NB4 (cell line): ENCODE measurements at regions not wholly inside any gene's neighbourhood (a gene's known extent, or its start where the extent isn't known, plus 50 kb on each side); places are given as distances from the start of the nearest gene placed in this dataset.
"Not testable (repeated sequence)": the region's sequence is repeated elsewhere in the genome, so short reads cannot be mapped to it uniquely, and the experiment has no call there.

Experiments used
- DNase-seq: peaks from one replicate; pipeline ENCODE4 v3.0.0; 2010; ENCODE audit warnings: low read depth
- H3K4me3 ChIP-seq: one replicate; pipeline ENCODE4 v1.5.1; 2011; ENCODE audit warnings: mild to moderate bottlenecking, low read depth, low read length, moderate library complexity
- MYC ChIP-seq: IDR thresholded peaks from 2 replicates; pipeline ENCODE4 v1.6.1; 2011; ENCODE audit warnings: low read depth, low read length
- POLR2A ChIP-seq: IDR thresholded peaks from 2 replicates; pipeline ENCODE4 v1.6.1; 2011; ENCODE audit warnings: mild to moderate bottlenecking; ENCODE audit not compliant: insufficient read length; ENCODE audit errors: extremely low read depth
- TF ChIP-seq, protein P1 (sequence below): IDR thresholded peaks from 2 replicates; pipeline ENCODE4 v1.6.1; 2011; ENCODE audit warnings: low read depth, low read length
- TF ChIP-seq, protein P2 (sequence below): IDR thresholded peaks from one replicate; pipeline ENCODE4 v1.5.1; 2012; ENCODE audit warnings: low read depth, low read length

DNA sequence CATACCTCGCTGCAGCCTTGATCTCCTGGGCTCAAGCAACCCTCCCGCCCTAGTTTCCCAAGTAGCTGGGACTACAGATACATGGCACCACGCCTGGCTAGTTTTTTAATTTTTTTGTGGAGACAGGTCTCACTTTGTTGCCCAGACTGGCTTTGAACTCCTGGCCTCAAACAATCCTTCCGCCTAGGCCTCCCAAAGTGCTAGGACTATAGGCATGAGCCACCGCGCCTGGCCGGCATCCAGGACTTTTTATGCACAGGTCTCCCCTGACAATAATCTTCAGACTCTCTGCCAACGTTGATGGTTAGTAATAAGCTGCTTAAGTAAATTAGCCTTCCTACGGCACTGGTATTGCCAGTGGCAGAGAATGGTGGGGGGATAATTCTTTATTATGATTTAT, 110.5 kb upstream of the MTHFD1L start:
- DNase-seq: no peak
- TF ChIP-seq, protein P1, sequence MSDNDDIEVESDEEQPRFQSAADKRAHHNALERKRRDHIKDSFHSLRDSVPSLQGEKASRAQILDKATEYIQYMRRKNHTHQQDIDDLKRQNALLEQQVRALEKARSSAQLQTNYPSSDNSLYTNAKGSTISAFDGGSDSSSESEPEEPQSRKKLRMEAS: no peak
- TF ChIP-seq POLR2A: no peak
- TF ChIP-seq, protein P2, sequence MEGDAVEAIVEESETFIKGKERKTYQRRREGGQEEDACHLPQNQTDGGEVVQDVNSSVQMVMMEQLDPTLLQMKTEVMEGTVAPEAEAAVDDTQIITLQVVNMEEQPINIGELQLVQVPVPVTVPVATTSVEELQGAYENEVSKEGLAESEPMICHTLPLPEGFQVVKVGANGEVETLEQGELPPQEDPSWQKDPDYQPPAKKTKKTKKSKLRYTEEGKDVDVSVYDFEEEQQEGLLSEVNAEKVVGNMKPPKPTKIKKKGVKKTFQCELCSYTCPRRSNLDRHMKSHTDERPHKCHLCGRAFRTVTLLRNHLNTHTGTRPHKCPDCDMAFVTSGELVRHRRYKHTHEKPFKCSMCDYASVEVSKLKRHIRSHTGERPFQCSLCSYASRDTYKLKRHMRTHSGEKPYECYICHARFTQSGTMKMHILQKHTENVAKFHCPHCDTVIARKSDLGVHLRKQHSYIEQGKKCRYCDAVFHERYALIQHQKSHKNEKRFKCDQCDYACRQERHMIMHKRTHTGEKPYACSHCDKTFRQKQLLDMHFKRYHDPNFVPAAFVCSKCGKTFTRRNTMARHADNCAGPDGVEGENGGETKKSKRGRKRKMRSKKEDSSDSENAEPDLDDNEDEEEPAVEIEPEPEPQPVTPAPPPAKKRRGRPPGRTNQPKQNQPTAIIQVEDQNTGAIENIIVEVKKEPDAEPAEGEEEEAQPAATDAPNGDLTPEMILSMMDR: no peak
- TF ChIP-seq MYC: no peak
- H3K4me3 ChIP-seq: no peak overlapping the region

DNA sequence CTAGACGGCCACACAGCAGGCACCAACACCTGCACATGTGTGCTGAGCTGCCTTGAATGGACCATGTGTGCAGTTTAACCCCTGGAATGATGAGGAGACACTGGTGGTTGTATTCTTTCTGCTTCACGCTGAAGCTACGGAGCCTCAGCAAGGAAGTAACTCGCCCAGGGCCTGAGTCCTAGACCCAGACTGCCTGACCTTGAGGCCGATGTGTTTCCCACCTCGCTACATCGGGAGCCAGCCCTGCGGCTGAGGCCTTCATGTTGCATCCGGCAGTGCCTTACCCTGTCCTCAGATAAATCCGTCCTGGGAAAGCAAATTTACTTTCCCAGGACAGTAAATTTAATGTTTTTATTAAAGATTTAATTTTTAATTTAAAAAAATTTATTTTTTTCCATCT, 110.0 kb upstream of the MTHFD1L start:
- TF ChIP-seq POLR2A (no peak), MYC (no peak)
- TF ChIP-seq, protein P2: no peak
- TF ChIP-seq, protein P1: no peak
- no peak for DNase-seq

DNA sequence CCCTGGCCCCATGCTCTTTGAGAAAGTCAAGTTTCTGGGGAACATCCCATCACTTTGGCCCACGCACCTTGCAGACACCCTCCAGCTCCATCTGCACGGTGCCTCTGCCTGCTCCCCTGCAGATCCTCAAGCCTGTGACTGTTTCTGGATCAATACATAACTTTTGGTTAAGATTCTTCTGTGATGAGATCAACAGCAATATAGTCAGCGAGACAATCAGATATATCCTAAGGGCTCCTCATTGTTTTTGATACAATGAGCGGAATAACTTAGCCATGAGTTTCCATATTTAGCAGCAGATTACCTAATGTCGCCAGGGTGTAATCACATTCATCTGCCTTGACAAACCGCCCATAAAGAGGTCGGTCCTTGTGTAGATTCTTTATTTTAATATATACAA, 109.3 kb upstream of the MTHFD1L start:
- no peak for DNase-seq

More for the DNA sequence above, 110.0 kb upstream of the MTHFD1L start:
- H3K4me3 ChIP-seq: no peak overlapping the region

DNA sequence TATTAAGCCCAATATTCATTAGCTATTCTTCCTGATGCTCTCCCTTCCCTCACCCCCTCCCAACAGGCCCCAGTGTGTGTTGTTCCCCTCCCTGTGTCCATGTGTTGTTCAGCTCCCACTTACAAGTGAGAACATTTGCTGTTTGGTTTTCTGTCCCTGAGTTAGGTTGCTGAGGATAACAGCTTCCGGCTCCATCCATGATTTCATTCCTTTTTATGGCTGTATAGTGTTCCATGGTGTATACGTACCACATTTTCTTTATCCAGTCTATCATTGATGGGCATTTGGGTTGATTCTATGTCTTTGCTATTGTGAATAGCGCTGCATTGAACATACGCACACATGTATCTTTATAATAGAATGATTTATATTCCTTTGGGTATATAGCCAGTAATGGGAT, 107.7 kb upstream of the MTHFD1L start:
- not testable (repeated sequence) for DNase-seq, H3K4me3 ChIP-seq

More for the DNA sequence above, 109.3 kb upstream of the MTHFD1L start:
- no peak overlapping the region for H3K4me3 ChIP-seq
- TF ChIP-seq, protein P2: no peak
- TF ChIP-seq MYC: no peak
- TF ChIP-seq, protein P1: no peak
- no peak for TF ChIP-seq POLR2A

DNA sequence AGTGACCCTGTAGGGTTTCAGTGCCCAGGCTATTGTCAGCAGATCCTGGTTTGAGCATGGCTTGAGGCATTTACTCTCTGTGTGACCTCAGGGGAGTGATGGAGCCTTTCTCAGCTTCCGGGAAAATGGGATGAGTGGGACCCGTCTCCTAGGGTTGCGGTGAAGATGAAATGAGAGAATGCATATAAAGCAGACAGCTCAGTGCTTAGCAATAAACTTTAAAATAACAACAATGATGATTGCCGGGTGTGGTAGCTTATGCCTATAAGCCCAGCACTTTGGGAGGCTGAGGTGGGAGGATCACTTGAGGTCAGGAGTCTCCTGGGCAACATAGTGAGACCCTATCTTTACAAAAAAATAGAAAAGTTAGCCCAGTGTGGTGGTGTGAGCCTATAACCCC, 106.0 kb upstream of the MTHFD1L start:
- TF ChIP-seq MYC (no peak), POLR2A (no peak)
- TF ChIP-seq, protein P2: no peak
- TF ChIP-seq, protein P1: no peak

DNA sequence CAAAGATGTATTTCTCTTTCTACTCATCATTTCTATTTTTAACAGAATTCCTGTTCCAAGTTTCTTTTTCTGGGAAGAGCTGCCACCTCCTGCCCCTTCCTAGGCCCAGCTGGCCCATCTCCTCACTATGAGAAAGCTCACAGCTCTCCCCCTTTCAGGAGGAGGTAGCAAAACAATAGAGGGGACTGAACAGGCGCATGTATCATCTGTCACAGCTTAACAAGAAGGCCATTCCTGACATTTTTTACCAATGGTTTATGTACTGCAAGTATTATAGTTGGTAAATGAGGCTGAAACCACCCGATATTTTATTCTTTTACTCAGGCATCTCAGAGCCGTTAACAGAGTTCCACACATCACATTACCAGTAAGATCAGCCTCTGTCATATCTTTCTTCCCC, 103.7 kb upstream of the MTHFD1L start:
- no peak overlapping the region for H3K4me3 ChIP-seq
- TF ChIP-seq, protein P1: no peak
- no peak for TF ChIP-seq MYC
- TF ChIP-seq POLR2A: no peak
- TF ChIP-seq, protein P2: no peak
- DNase-seq: no peak

More for the DNA sequence above, 106.0 kb upstream of the MTHFD1L start:
- no peak overlapping the region for H3K4me3 ChIP-seq
- no peak for DNase-seq
